ENCODE measurements at regions not wholly inside any gene's neighbourhood (a gene's known extent, or its start where the extent isn't known, plus 50 kb on each side); places are given as distances from the start of the nearest gene placed in this dataset.
A peak's percentile ranks its signal among the peaks of the same experiment; 100 is the strongest.
"Not testable (repeated sequence)": the region's sequence is repeated elsewhere in the genome, so short reads cannot be mapped to it uniquely, and the experiment has no call there.

DNA sequence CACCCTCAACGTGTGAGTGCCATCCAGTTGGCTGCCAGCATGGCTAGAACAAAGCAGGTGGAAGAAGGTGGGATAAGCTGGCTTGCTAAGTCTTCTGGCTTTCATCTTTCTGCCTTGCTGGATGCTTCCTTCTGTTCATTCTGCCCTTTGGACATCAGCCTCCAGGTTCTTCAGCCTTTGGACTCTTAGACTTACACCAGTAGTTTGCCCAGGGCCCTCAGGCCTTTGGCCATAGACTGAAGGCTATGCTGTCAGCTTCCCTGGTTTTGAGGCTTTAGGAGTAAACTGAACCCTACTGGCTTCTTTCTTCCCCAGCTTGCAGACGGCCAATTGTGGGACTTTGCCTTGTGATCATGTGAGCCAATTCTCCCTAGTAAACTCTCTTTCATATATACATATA, 155.0 kb upstream of the SERTAD2 start:
- Mint-ChIP-seq H3K4me3 (no peak overlapping the region), H3K27ac (no peak overlapping the region), H3K4me1 (peaks cover 31% of the 10 kb centered on the region), H3K36me3 (ENCODE audit: low read depth) (no peaks in the 10 kb centered on the region), H3K9me3 (no peaks in the 10 kb centered on the region), H3K27me3 (no peaks in the 10 kb centered on the region)
- ATAC-seq: no peak
- DNase-seq: no peak

DNA sequence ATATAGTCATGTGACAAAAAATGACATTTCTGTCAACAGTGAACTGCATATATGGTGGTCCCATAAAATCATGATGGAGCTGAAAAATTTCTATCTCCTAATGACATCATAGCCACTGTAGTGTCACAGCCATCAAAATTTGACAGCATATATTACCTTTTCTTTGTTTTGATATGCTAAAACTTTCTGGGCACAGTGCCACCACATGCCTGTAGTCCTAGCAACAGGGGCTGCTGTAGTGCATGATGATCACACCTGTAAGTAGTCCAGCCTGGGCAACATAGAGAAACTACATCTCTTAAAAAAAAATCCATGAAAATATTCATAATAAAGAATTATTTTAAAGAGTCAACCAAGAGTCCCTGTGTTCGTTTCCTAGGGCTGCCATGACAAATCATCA, 155.5 kb upstream of the SERTAD2 start:
- Mint-ChIP-seq H3K9me3 (no peaks in the 10 kb centered on the region), H3K27ac (no peak overlapping the region), H3K4me3 (no peak overlapping the region), H3K4me1 (peaks cover 31% of the 10 kb centered on the region), H3K36me3 (ENCODE audit: low read depth) (no peaks in the 10 kb centered on the region), H3K27me3 (no peaks in the 10 kb centered on the region)
- DNase-seq: no peak
- no peak for ATAC-seq

DNA sequence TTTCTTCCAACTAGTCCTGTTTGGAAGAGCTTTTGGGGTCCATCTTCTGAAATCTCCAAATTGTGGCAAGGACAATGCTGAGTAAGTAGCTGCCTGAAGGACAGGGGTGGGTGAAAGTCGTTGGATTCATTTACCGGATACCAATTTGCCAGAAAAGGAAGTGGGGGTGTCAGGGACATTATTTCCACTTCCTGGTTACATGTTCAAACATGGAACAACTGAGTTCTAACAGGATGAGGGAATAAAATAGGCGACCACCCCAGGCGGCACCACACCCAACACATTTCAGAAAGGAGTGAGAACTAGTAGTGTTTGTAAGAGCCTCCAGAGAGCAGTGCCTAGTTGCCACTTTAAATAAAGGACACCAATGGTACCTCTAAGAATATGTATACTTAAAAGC, 158.6 kb upstream of the SERTAD2 start:
- Mint-ChIP-seq H3K36me3 (ENCODE audit: low read depth) (no peaks in the 10 kb centered on the region), H3K4me3 (no peak overlapping the region), H3K4me1 (peaks cover 28% of the 10 kb centered on the region), H3K27me3 (no peaks in the 10 kb centered on the region), H3K9me3 (no peaks in the 10 kb centered on the region), H3K27ac (peak overlapping the region; percentile 64)
- DNase-seq (no peak), ATAC-seq (no peak)

DNA sequence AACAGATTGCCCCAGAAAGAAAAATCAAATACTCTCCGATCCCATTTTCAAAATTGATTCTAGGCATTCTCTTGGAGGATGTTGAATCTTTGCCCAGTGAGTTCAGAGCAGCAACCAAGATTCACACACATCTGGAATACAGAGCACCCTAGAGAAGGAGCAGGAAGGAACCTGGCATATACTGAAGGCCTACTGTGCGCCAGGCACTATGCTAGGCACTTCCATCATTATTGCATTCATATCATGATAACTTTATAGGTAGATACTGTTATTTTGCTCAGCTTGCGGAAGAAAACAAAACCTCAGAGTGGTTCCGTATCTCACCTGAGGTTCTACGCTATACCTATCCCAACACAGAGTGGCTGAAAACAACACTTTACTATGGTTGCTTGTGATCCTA, 160.3 kb upstream of the SERTAD2 start:
- H3K9me3 Mint-ChIP-seq: no peaks in the 10 kb centered on the region
- no peak overlapping the region for H3K4me3 Mint-ChIP-seq
- DNase-seq (no peak), ATAC-seq (no peak)
- H3K4me1 Mint-ChIP-seq: peaks cover 23% of the 10 kb centered on the region
- H3K27ac Mint-ChIP-seq: no peak overlapping the region
- no peaks in the 10 kb centered on the region for H3K36me3 Mint-ChIP-seq (ENCODE audit: low read depth)
- H3K27me3 Mint-ChIP-seq: no peaks in the 10 kb centered on the region

DNA sequence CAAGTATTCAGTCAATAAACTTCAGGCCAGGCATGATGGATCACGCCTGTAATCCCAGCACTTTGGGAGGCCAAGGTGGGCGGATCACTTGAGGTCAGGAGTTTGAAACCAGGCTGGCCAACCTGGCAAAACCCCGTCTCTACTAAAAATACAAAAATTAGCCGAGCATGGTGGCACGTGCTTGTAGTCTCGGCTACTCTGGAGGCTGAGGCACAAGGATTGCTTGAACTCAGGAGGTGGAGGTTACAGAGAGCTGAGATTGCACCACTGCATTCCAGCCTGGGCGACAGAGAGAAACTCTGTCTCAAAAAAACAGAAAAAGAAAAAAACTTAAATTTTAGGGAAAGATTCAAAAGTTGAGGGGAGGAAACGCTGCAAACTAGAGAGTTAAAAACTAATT, 162.8 kb upstream of the SERTAD2 start:
- not testable (repeated sequence) for H3K9me3 Mint-ChIP-seq; H3K27ac Mint-ChIP-seq; H3K4me3 Mint-ChIP-seq; DNase-seq; H3K27me3 Mint-ChIP-seq; H3K36me3 Mint-ChIP-seq (ENCODE audit: low read depth); ATAC-seq
- H3K4me1 Mint-ChIP-seq: peaks cover 43% of the 10 kb centered on the region

- no peak for DNase-seq
- Mint-ChIP-seq H3K27me3 (no peaks in the 10 kb centered on the region), H3K27ac (no peak overlapping the region), H3K4me3 (no peak overlapping the region), H3K9me3 (no peaks in the 10 kb centered on the region), H3K4me1 (peaks cover 37% of the 10 kb centered on the region), H3K36me3 (ENCODE audit: low read depth) (no peaks in the 10 kb centered on the region)
- no peak for ATAC-seq
Measured at GRCh38 chr2:64817453-64817852, 163.7 kb upstream of the SERTAD2 start.

GRCh38 chr2:64818664-64819060, 164.9 kb upstream of the SERTAD2 start:
- ATAC-seq (no peak), DNase-seq (no peak)
- peaks cover 35% of the 10 kb centered on the region for H3K4me1 Mint-ChIP-seq
- no peaks in the 10 kb centered on the region for H3K9me3 Mint-ChIP-seq
- no peaks in the 10 kb centered on the region for H3K36me3 Mint-ChIP-seq (ENCODE audit: low read depth)
- H3K27ac Mint-ChIP-seq: peak overlapping the region; percentile 46
- no peaks in the 10 kb centered on the region for H3K27me3 Mint-ChIP-seq
- H3K4me3 Mint-ChIP-seq: no peak overlapping the region

GRCh38 chr2:64819361-64819760, 165.6 kb upstream of the SERTAD2 start:
- Mint-ChIP-seq H3K4me3 (peak overlapping the region; percentile 71), H3K27ac (peak overlapping the region; percentile 95), H3K27me3 (no peaks in the 10 kb centered on the region), H3K4me1 (peaks cover 35% of the 10 kb centered on the region), H3K9me3 (no peaks in the 10 kb centered on the region), H3K36me3 (ENCODE audit: low read depth) (no peaks in the 10 kb centered on the region)
- ATAC-seq (peak; percentile 42), DNase-seq (no peak)

GRCh38 chr2:64819774-64820688, 166.3 kb upstream of the SERTAD2 start:
- DNase-seq: peak; percentile 30

GRCh38 chr2:64820901-64821300, 167.2 kb upstream of the SERTAD2 start:
- no peak overlapping the region for H3K4me3 Mint-ChIP-seq
- no peak overlapping the region for H3K27ac Mint-ChIP-seq
- ATAC-seq (no peak), DNase-seq (no peak)
- H3K27me3 Mint-ChIP-seq: no peaks in the 10 kb centered on the region
- H3K36me3 Mint-ChIP-seq (ENCODE audit: low read depth): no peaks in the 10 kb centered on the region
- peaks cover 33% of the 10 kb centered on the region for H3K4me1 Mint-ChIP-seq
- no peaks in the 10 kb centered on the region for H3K9me3 Mint-ChIP-seq

More at GRCh38 chr2:64819774-64820688, 166.3 kb upstream of the SERTAD2 start:
- H3K27ac Mint-ChIP-seq: peak overlapping the region; percentile 95
- H3K9me3 Mint-ChIP-seq: no peaks in the 10 kb centered on the region
- H3K27me3 Mint-ChIP-seq: no peaks in the 10 kb centered on the region
- peak overlapping the region; percentile 71 for H3K4me3 Mint-ChIP-seq
- H3K36me3 Mint-ChIP-seq (ENCODE audit: low read depth): no peaks in the 10 kb centered on the region
- ATAC-seq: peak; percentile 87
- H3K4me1 Mint-ChIP-seq: peaks cover 35% of the 10 kb centered on the region

- DNase-seq: no peak
- Mint-ChIP-seq H3K27me3 (no peaks in the 10 kb centered on the region), H3K9me3 (no peaks in the 10 kb centered on the region), H3K4me3 (no peak overlapping the region), H3K4me1 (peaks cover 24% of the 10 kb centered on the region), H3K36me3 (ENCODE audit: low read depth) (no peaks in the 10 kb centered on the region), H3K27ac (no peak overlapping the region)
- ATAC-seq: no peak
Measured at GRCh38 chr2:64823794-64824193, 165.4 kb upstream of the SLC1A4 start.

- Mint-ChIP-seq H3K4me1 (peaks cover 9% of the 10 kb centered on the region), H3K27me3 (no peaks in the 10 kb centered on the region), H3K4me3 (no peak overlapping the region), H3K9me3 (no peaks in the 10 kb centered on the region), H3K36me3 (ENCODE audit: low read depth) (no peaks in the 10 kb centered on the region), H3K27ac (no peak overlapping the region)
- ATAC-seq: no peak
- no peak for DNase-seq
Measured at GRCh38 chr2:64825831-64826491, 163.2 kb upstream of the SLC1A4 start.

DNA sequence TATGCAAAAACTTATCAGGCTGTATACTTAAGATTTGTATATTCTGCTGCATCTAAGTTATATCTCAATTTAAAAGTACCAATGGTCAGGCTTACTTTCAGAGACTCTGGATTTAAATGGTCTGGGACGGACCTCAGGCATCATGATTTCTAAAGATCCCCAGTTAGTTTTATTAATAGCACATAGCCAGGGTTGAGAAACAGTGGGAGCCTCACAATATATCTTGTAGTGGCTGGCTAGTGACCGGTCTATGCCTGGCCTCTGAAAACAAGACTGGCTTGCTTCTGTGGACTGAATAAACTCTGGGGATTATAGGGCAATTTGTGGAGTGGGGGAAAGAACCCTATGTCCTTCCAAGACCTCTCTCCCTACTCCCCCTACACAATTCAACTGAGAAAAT, 162.5 kb upstream of the SLC1A4 start:
- Mint-ChIP-seq H3K4me1 (peaks cover 14% of the 10 kb centered on the region), H3K36me3 (ENCODE audit: low read depth) (no peaks in the 10 kb centered on the region), H3K4me3 (no peak overlapping the region), H3K27ac (no peak overlapping the region), H3K9me3 (no peaks in the 10 kb centered on the region), H3K27me3 (no peaks in the 10 kb centered on the region)
- DNase-seq (no peak), ATAC-seq (no peak)

- H3K9me3 Mint-ChIP-seq: no peaks in the 10 kb centered on the region
- H3K27me3 Mint-ChIP-seq: no peaks in the 10 kb centered on the region
- DNase-seq (no peak), ATAC-seq (no peak)
- H3K27ac Mint-ChIP-seq: no peak overlapping the region
- H3K4me1 Mint-ChIP-seq: peaks cover 21% of the 10 kb centered on the region
- H3K36me3 Mint-ChIP-seq (ENCODE audit: low read depth): no peaks in the 10 kb centered on the region
- no peak overlapping the region for H3K4me3 Mint-ChIP-seq
Measured at GRCh38 chr2:64828261-64828660, 160.9 kb upstream of the SLC1A4 start.

- Mint-ChIP-seq H3K4me3 (no peak overlapping the region), H3K27me3 (no peaks in the 10 kb centered on the region), H3K36me3 (ENCODE audit: low read depth) (no peaks in the 10 kb centered on the region), H3K4me1 (peaks cover 21% of the 10 kb centered on the region), H3K9me3 (no peaks in the 10 kb centered on the region), H3K27ac (no peak overlapping the region)
- no peak for DNase-seq
- ATAC-seq: no peak
Measured at GRCh38 chr2:64829525-64829924, 159.7 kb upstream of the SLC1A4 start.

Measured in activated naive CD8-positive, alpha-beta T cell treated with anti-CD3 and anti-CD28 coated beads, Interleukin-2, amount 50 U/mL, for 24 hours (primary cell).